HG02610 (cell line): ENCODE measurements at regions not wholly inside any gene's neighbourhood (a gene's known extent, or its start where the extent isn't known, plus 50 kb on each side); places are given as distances from the start of the nearest gene placed in this dataset.

ENCODE experiments used
- ATAC-seq: cut with Tn5 transposase; IDR thresholded peaks from one replicate; pipeline ENCODE4 v1.9.1; 2021; ENCODE audit warnings: mild to moderate bottlenecking, moderate library complexity; ENCODE audit not compliant: unreplicated experiment

DNA sequence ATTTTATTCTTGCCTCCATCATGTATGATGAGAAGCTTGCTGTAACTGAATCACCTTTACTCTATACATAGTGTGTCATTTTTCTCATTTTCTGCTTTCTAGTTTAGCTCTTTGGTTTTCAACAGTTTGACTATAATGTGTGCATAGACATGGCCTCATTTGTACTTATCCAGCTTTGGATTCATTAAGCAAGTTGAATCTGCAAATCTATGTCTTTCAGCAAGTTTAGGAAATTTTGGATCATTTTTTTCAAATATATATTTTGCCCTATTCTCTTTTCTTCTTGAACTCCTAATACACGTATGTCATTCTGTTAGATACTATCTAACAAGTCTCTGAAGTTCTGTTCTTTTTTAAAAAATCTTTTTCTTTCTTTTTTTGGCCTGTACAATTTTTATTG lies 57.8 kb downstream of the PRLHR start:
- ATAC-seq: no peak

DNA sequence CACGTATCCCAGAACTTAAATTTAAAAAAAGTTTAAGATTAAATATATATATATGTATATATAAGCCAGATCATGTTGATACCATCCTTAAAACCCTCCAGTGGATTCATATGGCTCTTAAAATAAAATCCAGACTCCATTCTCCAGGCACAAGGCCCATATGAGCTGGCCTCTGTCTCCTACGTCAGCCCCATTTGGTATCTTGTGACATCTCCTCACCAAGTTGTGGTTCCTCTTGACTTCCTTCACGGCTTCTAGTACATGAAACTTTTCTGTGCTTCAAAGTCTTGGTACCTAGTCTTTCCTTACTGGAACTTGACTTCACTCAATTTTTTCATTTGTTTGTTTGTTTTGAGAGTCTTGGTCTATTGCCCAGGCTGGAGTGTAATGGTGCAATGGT lies 61.3 kb downstream of the PRLHR start:
- ATAC-seq: no peak

DNA sequence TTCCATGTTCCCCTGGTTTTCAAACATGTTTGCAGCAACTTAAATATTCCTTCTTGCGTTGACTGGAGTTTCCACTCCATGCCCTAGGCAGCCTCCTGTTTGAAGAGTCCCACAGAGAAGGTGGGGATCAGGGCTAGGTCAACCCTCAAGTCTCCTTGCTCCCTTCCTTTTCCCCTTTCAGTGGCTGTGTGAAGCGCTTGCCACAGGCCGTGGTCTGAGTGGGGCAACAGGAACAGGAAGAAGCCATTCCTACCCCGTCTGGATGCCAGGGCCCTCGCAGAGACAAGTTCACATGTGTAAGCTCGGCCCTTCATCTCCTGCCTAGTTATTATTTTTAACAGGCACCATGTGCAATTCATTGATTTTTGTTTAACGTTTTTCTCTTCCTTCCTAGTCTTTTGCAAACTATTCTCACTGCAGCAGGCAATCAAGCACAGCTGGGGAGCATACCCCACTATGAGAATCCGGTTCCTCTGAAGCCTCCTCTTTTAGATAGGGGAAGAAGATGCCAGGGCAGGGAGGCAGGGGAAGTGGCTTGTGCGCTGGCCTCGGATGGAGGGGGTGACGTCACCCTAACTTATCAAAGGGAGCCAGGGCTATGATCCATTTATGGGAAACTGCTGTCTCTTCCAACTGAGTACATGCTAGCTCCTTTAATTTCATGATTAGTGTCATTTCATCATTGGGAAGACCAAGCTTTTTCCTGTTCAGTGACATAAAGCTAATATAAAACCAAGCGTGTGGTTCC lies 64.2 kb downstream of the PRLHR start:
- ATAC-seq: no peak

DNA sequence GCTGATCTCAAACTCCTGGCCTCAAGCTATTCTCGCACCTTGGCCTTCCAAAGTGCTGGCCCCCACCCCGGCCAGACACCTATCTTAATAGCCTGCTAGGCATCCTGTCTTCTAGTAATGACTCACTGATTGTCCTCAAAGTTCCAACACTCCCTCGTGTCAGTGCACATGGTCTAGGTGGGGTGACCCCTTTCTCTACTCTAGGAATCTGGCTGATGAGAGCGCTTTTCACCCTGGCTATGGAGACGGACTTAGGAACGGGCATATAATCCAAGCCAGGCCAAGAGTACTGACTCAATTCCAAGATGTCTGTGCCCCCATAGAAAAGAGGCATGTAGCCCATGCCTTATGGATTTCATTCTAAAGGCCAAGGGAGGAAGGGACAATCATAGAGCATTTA lies 67.0 kb downstream of the PRLHR start:
- no peak for ATAC-seq

DNA sequence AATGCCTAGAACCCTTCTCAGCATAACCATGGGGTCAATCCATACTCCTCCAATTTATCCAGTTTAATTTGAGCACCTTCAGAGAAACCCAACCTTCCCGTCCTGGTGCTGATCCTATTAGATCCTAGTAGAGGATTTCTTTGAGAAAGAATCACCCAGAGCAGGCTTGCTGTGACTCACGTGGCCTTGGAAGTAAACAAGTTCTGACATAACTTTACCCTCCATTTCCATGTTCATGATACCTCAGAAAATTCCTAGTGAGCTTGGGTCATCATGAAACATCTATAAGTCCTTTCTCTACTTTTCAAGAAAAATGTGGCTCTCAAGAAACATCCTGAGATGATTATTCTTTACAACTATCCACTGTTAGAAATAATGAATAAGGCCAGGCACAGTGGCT lies 71.7 kb downstream of the PRLHR start:
- no peak for ATAC-seq

DNA sequence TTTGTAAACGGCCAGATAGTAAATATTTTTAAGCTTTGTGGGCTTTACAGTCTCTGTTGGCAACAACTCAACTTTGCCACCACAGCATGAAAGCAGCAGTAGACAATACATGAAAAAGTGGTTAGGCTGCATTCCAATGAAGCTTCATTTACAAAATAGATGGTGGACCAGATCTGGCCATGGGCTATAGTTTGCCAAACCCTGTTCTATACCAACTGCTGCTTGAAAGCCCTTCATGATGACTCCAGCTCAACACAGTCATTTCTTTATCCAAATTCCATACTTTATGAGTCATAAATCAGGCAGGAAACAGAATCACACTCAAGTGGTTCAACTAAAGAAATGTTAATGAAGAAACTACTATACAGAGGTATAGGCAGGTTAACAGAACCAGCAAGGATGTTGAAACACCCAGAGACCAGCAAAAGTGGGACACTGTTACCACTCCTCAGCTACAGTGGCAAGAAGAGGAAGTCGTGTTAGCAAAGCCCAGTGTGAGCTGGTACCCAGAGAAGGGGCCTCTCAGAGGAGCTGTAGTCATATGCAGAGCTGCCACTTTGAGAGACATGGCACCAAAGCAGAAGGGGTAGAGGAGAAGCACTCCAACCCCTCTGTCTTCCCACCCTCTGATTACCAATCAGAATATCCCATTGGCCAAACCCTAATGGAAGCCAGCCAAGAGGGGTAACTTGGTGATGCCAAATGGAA lies 72.5 kb downstream of the PRLHR start:
- ATAC-seq: no peak

DNA sequence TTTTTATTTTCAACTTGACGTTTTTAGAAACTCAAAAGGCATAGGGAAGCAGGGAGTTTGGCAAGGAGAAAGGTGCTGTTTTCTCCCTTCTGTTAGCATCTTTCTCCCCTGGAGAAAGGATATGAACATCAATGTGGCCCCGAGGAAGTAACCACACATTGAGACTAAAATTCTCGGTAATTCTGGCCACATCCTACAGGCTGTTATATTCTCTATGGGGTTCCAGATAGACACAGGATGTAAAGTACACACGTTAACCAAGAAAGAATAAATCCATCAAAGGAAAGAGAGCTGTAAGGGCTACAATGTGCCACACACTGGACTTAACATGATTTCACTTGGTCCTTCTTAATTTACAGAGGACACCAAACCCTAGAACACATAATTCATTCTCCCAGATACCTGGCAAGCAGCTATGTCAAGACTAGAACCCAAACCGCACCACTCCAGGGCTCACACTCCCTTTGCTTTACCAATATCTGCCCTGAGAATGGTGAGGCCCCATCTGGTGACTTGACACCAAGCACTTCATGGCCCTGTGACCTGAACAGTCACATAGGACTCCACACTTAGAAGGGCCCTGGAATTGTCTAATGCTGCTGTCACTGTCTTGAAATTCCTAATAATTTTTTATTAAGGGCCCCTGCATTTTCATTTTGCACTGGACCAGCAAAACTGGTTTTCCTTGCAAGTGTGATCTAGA lies 73.9 kb downstream of the PRLHR start:
- ATAC-seq: no peak

DNA sequence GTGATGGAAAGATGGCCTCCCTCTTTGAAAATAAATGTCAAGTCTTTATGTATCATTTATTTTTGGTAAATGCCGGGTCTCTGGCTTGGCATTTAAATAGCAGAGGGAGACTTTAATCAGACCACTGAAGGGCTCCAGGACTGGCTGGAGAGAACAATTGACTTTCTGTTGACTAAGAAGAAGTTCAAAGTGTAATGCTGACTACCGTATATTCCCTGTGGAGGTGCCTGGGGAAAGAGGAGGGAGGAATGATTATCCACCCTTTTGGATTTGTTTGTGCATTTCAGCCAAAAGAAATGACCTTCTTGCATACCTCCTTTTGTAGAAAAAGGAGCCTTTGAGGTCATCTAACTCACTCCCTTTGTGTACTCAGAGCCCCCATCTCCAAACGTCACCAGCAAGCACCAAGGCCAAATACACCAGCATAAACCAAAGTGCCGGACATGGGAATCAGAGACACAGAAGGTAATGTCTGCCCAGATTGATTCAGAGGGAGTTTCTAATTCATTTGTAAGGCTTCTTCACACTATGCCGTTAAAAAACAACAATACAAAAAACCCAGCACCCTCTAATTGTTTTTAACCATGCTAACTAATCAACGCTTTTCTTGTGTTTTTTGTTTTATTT lies 75.2 kb downstream of the PRLHR start:
- no peak for ATAC-seq

DNA sequence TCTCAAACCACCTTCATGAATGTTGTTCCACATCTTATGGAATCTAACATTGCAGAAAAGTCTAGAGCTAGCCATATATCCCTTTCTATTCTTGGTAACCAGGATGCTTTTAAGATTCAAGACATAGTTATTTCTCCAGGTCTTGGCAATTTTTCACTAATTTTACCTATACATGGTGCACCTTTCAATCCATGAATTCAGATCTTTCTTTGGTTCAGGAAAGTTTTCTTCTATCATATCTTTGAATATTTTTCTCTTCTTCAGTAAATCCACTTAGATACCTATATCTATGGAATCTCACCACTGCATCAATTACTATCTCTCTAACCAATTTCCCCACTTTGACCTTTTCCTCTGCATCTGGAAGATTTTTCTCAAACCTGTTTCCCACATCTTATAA lies 77.4 kb downstream of the PRLHR start:
- no peak for ATAC-seq

DNA sequence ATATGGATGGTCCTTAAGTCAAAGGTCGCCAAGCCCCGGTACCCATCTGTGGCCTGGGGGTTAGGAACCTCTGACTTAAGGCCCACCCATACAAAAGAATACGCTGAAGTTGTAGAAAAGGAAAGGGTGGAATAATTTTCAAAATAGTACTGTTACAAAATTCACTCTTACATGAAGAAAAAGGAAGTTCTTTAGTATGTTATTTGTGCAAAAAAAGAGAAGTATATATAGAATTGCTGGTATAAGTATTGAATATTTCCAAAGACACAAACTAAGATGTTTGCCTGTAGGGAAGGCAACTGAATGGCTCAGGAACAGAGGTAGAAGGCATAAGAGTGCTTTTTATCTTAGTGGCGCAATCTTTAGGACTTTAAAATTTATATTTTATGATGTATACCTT lies 78.7 kb downstream of the PRLHR start:
- ATAC-seq: no peak

DNA sequence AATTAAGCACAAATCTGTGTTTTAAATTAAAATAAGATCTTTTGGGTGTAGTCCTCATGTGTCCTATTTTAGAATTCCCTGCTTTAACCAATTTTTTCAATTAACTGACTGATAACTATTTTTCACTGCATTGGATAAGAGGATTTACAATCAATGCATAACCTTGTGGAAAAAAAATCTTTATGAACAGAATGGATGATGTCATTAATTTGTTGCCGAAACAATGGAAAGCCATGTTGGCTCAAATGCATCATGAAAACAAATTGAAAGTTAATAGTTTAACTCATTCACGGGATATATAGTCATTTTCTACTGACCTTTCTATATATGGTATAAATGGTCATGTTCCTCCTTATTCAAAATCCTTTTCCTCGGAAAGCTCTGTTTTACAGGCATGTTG lies 82.3 kb downstream of the PRLHR start:
- no peak for ATAC-seq

DNA sequence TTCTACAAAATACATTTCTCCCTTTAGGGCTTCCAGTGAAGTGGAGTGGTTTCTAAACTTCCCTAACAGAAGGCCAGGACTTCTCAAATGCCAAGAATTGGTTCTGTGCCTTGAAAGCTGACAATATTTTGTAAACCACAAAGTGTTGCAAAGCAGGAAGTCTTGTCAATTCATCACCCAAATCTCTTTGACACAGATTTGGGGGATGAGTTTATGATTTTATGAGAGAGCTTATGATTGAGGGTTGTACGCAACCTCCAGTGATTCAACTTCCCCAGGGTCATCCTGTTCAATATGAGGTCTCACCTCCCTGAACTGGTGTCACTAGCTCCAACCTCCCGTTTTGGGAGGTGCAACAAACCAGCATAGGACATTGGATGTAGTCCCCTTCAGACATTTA lies 83.7 kb downstream of the PRLHR start:
- ATAC-seq: no peak

DNA sequence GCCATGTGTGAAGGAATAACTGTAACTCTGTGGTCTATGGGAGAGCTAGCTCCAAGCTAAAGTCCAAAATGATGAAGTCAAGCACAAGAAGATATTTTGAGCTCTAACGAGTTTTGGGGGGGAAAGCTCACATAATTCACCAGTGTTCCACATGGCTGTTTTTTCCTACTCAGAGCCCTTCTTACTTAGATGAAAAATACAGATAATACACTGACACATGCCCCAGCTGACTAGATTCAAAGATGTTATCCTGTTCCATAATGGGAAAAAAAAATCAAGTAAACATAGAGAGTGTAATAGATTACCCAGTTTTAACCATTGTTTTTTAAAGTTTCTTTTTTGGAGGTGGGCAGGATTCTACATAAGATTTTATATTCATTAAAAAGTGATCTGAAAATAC lies 86.6 kb downstream of the PRLHR start:
- no peak for ATAC-seq

DNA sequence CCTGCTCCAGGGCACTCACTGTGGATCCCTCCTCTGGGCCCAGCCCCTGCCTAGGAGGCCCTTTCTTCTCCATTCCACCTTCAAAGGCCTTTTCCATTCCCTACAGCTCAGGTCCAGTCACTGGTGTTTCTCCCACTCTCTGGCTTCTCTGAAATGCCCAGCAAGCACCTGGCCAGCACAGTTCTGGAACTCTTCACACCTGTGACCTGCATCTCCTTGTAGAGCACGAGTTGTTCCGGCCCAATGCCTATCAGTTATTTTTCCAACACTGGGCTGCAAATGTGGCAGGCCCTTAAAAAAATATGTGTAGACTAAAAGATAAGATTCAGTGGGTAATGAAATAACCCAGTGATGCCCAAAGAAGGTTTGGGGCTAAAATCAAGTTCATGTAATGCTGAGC lies 87.1 kb downstream of the PRLHR start:
- ATAC-seq: no peak

DNA sequence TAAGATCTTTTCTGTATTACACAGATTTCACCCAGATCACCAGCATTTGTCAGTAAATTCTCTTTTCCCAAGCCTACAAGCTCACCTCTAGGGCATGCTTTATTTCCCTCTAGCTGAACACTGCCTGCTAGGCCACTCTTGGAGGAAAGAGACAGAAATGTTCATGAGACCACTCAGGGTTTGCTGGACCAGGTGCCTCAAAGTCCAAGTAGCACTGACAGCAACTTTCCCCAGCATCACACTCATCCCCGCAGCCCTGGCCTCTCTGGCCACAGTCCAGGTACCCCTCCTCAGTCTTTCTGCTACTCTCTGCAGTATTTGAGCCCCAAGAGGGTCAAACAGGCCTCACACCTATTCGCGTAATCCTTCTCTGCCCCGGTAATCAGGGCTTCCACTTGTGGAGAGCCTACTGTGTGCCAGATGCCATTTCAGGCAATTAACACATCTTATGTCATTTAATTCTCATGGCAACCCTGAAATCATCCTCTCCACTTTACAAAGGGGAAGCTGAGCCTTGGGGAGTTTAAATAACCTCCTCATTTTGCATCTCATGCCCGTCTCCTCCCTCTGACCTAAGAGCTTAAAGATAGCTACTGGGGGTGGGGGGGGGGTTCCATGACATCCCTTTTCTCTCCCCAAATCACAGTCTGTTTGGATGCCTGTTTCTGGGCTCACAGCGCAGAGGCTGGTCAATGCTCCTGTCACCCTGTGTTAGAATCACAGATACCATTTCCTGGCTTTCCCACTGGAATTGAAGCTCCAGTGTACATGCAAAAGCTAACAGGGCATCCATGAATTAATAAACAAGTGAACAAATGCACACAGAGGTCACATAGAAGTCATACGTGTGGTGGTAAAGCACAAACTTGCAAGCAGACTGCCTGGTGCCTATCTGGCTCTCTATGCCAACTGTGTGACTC lies 88.5 kb downstream of the PRLHR start:
- no peak for ATAC-seq

DNA sequence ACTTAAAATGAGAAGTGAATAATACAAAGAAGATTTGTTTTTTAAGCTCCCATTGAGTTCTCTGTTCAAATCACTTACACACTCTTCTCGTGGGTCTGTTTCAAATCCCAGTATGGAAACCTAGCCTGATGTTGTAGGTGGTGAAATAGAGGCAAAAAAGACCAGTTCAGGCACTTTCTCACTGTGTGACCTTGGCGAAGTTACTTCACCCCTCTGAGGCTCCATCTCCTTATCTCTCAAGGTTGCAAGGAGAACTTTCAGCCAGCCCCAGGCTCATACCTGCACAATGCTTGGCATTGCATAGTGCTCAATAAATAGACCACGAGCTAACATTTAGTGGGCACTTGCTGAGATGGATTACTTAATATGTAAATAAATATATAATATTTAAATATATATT lies 90.1 kb downstream of the PRLHR start:
- ATAC-seq: no peak

DNA sequence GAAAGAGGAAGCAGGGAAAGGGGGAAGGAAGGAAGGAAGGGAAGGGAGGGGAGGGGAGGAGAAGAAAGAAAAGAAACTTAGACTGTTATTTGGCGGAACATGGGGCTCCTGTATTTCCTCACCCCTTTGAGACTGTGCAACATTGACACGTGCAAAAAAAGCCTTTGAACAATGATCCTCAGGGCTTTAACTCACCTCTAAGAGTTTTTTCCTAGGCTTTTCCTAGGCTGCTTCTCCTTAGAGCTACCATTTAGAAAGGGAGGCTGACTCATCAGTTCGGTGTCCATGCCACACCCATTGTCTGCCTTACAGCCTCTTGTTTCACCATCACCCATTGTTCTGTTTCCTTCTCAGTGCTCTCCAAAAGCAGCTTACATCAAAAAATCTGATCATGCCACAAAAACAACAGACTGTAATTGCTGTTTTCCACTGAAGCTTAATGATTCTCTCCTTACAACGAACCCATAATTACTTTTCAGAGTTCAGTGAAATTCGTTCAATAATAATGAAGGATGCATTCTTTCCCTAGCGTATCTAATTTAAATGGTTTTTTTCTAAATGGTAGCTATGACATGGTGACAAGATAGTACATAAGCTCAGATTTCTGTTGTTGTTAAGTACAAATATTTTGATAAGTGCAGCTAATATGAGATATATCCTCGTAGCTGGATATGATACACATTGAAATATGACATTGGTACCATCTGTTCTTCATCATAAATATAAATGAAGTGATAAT lies 90.8 kb downstream of the PRLHR start:
- no peak for ATAC-seq

DNA sequence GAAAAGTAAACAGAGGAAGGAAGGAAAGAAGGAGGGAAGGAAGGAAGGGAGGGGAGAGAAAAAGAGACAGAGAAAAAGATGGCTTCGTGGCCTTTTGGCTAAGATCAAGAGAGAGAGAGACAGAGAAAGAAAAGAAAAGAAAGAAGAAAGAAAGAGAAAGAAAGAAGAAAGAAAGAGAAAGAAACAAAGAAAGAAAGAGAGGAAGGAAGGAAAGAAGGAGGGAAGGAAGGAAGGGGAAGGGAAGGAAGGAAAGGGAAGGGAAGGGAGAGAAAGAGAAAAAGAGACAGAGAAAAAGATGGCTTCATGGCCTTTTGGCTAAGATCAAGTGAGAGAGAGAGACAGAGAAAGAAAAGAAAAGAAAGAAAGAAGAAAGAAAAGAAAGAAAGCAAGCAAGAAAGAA lies 91.4 kb downstream of the PRLHR start:
- ATAC-seq: no peak

DNA sequence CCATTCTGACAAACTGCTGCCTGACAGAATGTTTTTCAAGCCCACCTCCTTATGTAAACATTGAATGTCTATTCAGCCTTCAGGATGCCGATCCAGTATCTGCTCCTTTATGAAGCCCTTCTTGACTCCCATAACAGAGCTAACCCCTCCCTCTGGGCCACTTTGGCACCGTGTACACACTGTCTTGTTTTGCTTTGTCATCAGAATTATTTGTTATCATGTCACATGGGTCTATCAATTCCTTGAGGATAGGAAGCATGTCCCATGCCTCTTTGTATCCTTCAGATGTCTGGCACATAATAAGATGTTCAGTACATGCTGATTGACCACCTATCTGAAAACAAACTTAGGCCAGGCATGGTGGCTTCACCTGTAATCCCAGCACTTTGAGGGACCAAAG lies 92.3 kb downstream of the PRLHR start:
- no peak for ATAC-seq
